Loucy (cell line): ENCODE measurements at regions not wholly inside any gene's neighbourhood (a gene's known extent, or its start where the extent isn't known, plus 50 kb on each side); places are given as distances from the start of the nearest gene placed in this dataset.

Experiments used
- EZH2phosphoT487 ChIP-seq: fragments of 200-600 bp; IDR thresholded peaks from 2 replicates; pipeline ENCODE4 v1.6.1; 2018; ENCODE audit warnings: antibody characterized with exemption, mild to moderate bottlenecking, moderate library complexity, borderline replicate concordance
- TF ChIP-seq, protein P1 (sequence below): fragments of 200-600 bp; sonication (generic); conservative IDR thresholded peaks from 2 replicates; pipeline ENCODE4 v1.5.1; 2014; ENCODE audit warnings: mild to moderate bottlenecking, antibody characterized with exemption, low read length

DNA sequence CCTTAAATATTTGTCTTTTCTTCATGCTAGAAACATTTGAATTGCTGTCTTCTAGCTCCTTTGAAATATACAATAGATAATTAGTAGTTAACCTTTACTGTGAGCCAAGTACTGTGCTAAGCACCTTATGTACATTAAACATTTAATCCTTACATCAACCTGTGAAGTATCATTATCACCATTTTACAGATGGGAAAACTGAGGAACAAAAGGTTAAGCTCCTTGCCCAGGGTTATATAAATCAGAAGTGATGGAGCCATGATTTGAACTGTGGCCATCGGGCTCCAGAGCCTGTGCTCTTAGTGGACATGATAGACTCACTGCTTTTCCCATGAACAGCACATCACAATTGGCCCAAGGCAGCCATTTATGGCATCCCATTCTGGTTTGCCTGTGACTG, 140.9 kb downstream of the UNC5CL start:
- TF ChIP-seq, protein P1, sequence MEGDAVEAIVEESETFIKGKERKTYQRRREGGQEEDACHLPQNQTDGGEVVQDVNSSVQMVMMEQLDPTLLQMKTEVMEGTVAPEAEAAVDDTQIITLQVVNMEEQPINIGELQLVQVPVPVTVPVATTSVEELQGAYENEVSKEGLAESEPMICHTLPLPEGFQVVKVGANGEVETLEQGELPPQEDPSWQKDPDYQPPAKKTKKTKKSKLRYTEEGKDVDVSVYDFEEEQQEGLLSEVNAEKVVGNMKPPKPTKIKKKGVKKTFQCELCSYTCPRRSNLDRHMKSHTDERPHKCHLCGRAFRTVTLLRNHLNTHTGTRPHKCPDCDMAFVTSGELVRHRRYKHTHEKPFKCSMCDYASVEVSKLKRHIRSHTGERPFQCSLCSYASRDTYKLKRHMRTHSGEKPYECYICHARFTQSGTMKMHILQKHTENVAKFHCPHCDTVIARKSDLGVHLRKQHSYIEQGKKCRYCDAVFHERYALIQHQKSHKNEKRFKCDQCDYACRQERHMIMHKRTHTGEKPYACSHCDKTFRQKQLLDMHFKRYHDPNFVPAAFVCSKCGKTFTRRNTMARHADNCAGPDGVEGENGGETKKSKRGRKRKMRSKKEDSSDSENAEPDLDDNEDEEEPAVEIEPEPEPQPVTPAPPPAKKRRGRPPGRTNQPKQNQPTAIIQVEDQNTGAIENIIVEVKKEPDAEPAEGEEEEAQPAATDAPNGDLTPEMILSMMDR = no peak
- TF ChIP-seq EZH2phosphoT487 = no peak
